ENCODE measurements at regions not wholly inside any gene's neighbourhood (a gene's known extent, or its start where the extent isn't known, plus 50 kb on each side); places are given as distances from the start of the nearest gene placed in this dataset.

DNA sequence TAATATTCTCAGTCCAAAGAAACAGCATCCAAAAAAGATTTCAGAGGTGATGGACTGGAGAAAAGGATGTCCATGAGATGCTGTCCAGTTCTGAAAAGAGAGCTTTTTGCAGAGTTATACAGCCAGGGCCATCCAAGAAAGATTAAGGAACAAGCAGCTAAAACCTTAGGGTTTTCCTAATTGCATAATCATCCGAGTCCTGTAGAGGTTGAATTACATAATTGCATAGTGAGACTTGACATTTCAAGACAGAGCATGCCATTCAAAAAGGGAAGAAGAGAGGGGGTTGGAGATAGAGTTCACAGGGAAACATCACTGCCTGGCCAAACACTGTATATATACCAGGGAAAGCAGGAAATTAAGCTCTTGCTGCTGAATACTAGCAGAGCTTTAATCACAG is 1729.2 kb upstream of the WWC1 start:
- Mint-ChIP-seq H3K27me3 (no peaks in the 10 kb centered on the region), H3K4me1 (no peaks in the 10 kb centered on the region), H3K27ac (ENCODE audit: low read depth) (no peak overlapping the region), H3K9me3 (peaks cover 14% of the 10 kb centered on the region), H3K36me3 (ENCODE audit: insufficient read depth) (no peaks in the 10 kb centered on the region), H3K4me3 (no peak overlapping the region)
- DNase-seq (ENCODE audit: low spot score in 2 of 2), result no peak
- ATAC-seq (replicated peaks; ENCODE audit: extremely low read depth, poor library complexity, severe bottlenecking), result no peak

DNA sequence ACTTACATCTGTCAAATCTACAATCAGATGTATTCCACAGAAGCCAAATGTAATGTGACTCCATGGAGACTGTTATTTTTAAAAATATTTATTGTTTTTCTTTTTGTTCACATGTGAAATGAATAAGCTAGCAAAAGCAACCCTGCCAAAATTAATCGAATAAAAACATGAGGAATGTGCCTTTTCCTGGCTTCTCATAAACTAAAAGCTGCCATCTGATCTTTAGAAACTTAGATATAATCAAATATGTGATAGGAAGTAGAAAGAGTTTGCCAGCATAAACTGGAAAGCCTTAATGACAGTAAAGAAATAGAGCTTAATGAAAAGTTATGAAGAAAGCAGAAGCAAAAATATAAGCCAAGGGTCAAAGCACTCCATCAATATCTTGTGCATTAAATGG is 1724.7 kb upstream of the WWC1 start:
- DNase-seq (ENCODE audit: low spot score in 2 of 2) (no peak), ATAC-seq (replicated peaks; ENCODE audit: extremely low read depth, poor library complexity, severe bottlenecking) (no peak)
- no peaks in the 10 kb centered on the region for H3K4me1 Mint-ChIP-seq
- no peaks in the 10 kb centered on the region for H3K27me3 Mint-ChIP-seq
- H3K9me3 Mint-ChIP-seq, result peaks cover 7% of the 10 kb centered on the region
- H3K27ac Mint-ChIP-seq (ENCODE audit: low read depth), result no peak overlapping the region
- no peak overlapping the region for H3K4me3 Mint-ChIP-seq
- no peaks in the 10 kb centered on the region for H3K36me3 Mint-ChIP-seq (ENCODE audit: insufficient read depth)

DNA sequence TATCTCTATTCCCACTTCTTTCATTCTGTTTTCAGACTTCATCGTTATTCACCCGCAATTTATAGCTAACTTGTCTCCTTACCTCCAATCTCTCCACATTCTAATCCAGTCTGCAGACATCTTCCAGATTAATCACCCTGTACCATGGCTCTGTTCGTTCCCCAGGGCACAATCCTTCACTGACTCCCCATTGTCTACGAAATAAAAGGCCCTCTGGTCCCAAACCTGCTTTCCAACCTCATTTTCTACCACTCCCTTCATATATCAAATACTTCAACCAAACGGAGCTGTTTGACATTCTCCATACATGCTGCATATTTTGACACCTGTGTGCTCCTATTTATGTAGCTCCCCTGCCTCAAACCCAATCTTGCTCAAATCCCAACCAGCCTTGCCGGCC is 1720.6 kb upstream of the WWC1 start:
- no peaks in the 10 kb centered on the region for H3K4me1 Mint-ChIP-seq

DNA sequence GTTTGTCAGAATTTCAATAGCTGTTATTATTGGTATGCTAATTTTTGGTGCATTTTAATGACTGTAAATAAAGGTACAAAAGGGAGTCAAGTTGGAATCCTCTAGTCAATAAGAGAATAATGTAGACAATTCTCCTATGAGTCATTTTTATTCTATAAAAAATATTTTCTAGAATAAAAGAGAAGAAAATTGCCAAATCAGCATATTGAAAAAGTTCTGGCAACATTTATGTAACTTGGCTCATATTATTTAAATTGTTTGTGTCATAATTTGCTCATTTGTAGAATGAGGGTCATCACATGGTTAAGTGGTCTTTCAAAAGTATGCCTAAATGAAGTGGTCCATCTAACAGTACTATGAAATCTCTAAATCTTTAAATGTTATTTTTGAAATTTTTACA is 1719.8 kb upstream of the WWC1 start:
- H3K4me3 Mint-ChIP-seq, result no peak overlapping the region
- H3K4me1 Mint-ChIP-seq, result no peaks in the 10 kb centered on the region
- no peak for DNase-seq (ENCODE audit: low spot score in 2 of 2)
- H3K27ac Mint-ChIP-seq (ENCODE audit: low read depth), result no peak overlapping the region
- ATAC-seq (replicated peaks; ENCODE audit: extremely low read depth, poor library complexity, severe bottlenecking), result no peak
- H3K27me3 Mint-ChIP-seq, result no peaks in the 10 kb centered on the region
- no peaks in the 10 kb centered on the region for H3K36me3 Mint-ChIP-seq (ENCODE audit: insufficient read depth)
- peaks cover 14% of the 10 kb centered on the region for H3K9me3 Mint-ChIP-seq

More for the DNA sequence above, 1720.6 kb upstream of the WWC1 start:
- DNase-seq (ENCODE audit: low spot score in 2 of 2) (no peak), ATAC-seq (replicated peaks; ENCODE audit: extremely low read depth, poor library complexity, severe bottlenecking) (no peak)
- peaks cover 14% of the 10 kb centered on the region for H3K9me3 Mint-ChIP-seq
- H3K27ac Mint-ChIP-seq (ENCODE audit: low read depth), result no peak overlapping the region
- H3K27me3 Mint-ChIP-seq, result no peaks in the 10 kb centered on the region
- H3K36me3 Mint-ChIP-seq (ENCODE audit: insufficient read depth), result no peaks in the 10 kb centered on the region
- no peak overlapping the region for H3K4me3 Mint-ChIP-seq

DNA sequence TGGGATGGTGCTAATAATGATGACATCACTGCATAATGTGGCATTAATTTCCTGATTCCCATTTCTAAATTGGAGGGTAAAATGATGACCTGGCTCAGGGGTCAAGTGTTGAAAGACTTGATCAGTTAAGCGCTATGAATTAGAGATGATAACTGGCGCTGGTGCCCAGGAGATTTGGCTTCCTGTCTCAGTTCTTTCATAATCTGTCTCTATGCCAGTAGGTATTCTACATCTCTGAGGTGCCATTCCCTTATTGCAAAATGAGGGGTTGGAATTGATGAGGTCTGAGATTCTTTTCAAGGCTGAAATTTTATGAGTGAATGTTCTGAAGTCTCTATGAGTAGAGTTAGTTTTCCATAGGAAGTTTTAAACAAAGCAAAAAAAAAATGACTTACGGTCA is 1715.1 kb upstream of the WWC1 start:
- ATAC-seq (replicated peaks; ENCODE audit: extremely low read depth, poor library complexity, severe bottlenecking) (no peak), DNase-seq (ENCODE audit: low spot score in 2 of 2) (no peak)
- no peak overlapping the region for H3K4me3 Mint-ChIP-seq
- H3K4me1 Mint-ChIP-seq, result no peaks in the 10 kb centered on the region
- no peaks in the 10 kb centered on the region for H3K36me3 Mint-ChIP-seq (ENCODE audit: insufficient read depth)
- H3K27me3 Mint-ChIP-seq, result no peaks in the 10 kb centered on the region
- peaks cover 14% of the 10 kb centered on the region for H3K9me3 Mint-ChIP-seq
- no peak overlapping the region for H3K27ac Mint-ChIP-seq (ENCODE audit: low read depth)

DNA sequence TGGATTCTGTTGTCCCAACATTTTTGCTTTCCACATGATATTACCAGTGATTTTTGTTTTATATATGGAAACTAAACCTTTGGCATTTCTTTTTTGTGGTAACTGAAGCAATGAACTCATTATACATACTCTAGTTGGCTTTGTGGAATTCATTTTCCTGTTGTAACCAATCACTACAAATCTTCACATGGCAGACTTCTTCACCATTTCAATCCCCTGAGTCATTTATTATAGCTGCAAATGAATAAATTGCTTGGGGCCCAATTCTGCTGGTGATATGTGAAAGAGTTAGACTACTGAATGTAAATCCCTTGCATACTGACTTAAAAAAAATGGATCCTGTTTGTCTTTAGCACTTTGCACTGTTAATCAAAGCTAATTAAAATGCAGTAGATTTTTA is 1709.6 kb upstream of the WWC1 start:
- H3K9me3 Mint-ChIP-seq, result peaks cover 22% of the 10 kb centered on the region
- ATAC-seq (replicated peaks; ENCODE audit: extremely low read depth, poor library complexity, severe bottlenecking), result no peak
- H3K4me1 Mint-ChIP-seq, result no peaks in the 10 kb centered on the region
- DNase-seq (ENCODE audit: low spot score in 2 of 2), result no peak
- no peak overlapping the region for H3K27ac Mint-ChIP-seq (ENCODE audit: low read depth)
- H3K4me3 Mint-ChIP-seq, result no peak overlapping the region
- H3K36me3 Mint-ChIP-seq (ENCODE audit: insufficient read depth), result no peaks in the 10 kb centered on the region
- H3K27me3 Mint-ChIP-seq, result no peaks in the 10 kb centered on the region

DNA sequence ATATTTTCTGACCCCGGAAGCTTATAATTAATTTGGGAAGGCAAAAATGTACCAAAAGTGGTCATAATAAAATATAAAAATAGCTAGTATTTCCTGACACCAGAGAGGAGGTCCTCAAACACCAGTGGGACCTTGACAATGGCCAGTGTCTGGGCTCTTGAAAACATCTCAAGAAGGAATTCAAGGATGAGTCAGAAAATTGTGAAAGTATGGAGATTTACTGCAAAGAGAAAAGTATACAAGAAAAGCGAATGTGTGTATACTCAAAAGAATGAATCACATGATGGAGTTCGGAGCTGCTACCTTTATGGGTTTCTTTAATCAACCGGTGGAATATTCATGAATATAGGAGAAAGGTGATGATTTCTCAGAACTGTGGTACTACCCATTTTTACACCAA is 1709.0 kb upstream of the WWC1 start:
- Mint-ChIP-seq H3K27me3 (no peaks in the 10 kb centered on the region), H3K4me1 (no peaks in the 10 kb centered on the region), H3K9me3 (peaks cover 23% of the 10 kb centered on the region), H3K36me3 (ENCODE audit: insufficient read depth) (no peaks in the 10 kb centered on the region), H3K4me3 (no peak overlapping the region), H3K27ac (ENCODE audit: low read depth) (no peak overlapping the region)
- no peak for DNase-seq (ENCODE audit: low spot score in 2 of 2)
- no peak for ATAC-seq (replicated peaks; ENCODE audit: extremely low read depth, poor library complexity, severe bottlenecking)

DNA sequence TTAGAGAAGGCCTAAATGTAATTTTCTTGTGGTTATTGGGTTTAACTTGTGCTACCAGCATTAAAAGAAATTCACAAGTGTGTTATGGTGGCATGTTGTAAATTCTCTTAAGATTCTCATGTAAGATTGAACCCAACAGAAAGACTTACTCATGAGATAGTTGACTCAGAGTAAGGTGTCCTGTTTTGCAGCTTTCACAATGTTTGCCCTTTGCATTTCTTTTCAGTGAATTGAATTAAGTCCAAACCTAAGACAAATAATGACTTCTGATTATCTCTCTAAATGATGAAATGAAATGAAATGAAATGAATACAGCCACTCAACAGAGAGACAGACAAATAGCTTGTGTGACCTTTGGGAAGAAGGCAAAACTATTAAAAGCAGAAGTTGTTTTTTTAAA is 1696.9 kb upstream of the WWC1 start:
- no peak overlapping the region for H3K4me3 Mint-ChIP-seq
- no peak overlapping the region for H3K27ac Mint-ChIP-seq (ENCODE audit: low read depth)
- no peaks in the 10 kb centered on the region for H3K36me3 Mint-ChIP-seq (ENCODE audit: insufficient read depth)
- no peaks in the 10 kb centered on the region for H3K27me3 Mint-ChIP-seq
- H3K9me3 Mint-ChIP-seq, result peaks cover 17% of the 10 kb centered on the region
- H3K4me1 Mint-ChIP-seq, result no peaks in the 10 kb centered on the region
- DNase-seq (ENCODE audit: low spot score in 2 of 2) (no peak), ATAC-seq (replicated peaks; ENCODE audit: extremely low read depth, poor library complexity, severe bottlenecking) (no peak)

DNA sequence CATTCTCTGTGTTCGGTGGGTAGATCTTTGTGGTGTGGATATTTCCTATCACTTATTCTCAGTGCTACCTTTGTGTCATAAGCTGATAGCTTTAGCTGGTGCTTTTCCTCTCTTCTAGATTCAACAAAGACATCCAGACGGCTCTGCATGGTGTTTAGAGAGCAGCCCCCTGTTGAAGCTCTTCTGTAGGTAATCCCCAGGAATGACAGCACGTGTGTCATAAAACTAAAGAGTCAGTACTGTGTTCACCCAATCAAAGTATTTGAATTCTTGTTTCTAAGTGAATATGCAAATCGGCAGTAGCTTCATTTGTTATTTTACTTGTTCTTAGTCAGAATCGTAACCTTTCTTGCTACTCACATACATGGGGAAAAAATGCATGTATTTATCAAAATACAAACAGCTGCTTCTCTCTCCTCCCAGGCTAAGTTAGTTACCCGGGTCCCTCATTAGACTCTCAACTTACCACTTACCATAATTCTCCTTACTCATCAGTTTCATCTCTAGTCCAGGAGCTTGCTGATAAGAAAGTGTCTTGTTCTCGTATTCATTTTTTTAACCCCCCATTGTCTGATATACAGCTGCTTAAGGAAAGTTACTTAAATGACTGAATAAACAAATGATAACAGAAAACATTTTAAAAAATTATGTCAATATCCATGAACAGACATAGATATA is 1696.0 kb upstream of the WWC1 start:
- Mint-ChIP-seq H3K27me3 (no peaks in the 10 kb centered on the region), H3K4me1 (no peaks in the 10 kb centered on the region), H3K4me3 (no peak overlapping the region), H3K36me3 (ENCODE audit: insufficient read depth) (no peaks in the 10 kb centered on the region), H3K9me3 (peaks cover 16% of the 10 kb centered on the region), H3K27ac (ENCODE audit: low read depth) (no peak overlapping the region)
- ATAC-seq (replicated peaks; ENCODE audit: extremely low read depth, poor library complexity, severe bottlenecking) (no peak), DNase-seq (ENCODE audit: low spot score in 2 of 2) (no peak)

DNA sequence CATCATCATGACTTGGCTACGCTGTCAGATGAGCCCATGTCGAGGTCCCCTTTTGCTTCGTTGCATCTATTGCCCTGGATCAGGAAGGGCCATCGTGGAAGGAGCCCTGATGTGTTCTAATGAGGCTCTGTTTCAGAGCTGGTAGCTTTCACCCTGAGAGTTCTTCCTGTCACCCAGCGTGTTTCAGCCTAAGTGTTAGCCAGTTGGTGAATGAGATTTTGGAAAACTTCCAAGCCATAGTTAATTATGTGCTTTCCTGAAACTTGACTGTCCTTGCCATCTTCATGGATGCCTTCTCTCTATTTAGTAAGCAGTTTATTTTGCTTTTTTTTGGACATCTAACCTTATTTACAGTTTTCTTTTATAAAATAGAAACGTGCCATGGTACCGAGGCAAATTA is 1695.4 kb upstream of the WWC1 start:
- DNase-seq (ENCODE audit: low spot score in 2 of 2), result no peak
- Mint-ChIP-seq H3K27ac (ENCODE audit: low read depth) (no peak overlapping the region), H3K4me1 (no peaks in the 10 kb centered on the region), H3K9me3 (peaks cover 13% of the 10 kb centered on the region), H3K27me3 (no peaks in the 10 kb centered on the region), H3K36me3 (ENCODE audit: insufficient read depth) (no peaks in the 10 kb centered on the region), H3K4me3 (no peak overlapping the region)
- no peak for ATAC-seq (replicated peaks; ENCODE audit: extremely low read depth, poor library complexity, severe bottlenecking)

DNA sequence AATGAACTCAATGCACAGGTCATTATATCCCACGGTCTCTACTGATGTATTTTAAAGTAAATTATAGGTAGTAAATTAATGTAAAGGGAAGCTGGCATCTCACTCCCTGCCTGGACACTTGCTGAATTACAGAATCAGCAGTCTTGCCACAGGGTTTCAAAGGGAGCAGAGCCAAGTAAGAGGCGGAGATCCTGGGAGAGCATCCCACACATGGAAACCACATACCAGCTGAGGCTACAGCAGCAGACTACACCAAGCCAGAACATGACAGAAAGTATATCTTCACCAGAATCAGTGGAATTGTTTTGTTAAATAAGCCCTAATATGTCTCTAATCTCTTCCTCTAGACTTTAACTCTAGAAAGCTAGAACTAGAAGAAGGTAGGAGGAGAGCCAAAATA is 1689.2 kb upstream of the WWC1 start:
- Mint-ChIP-seq H3K27me3 (no peaks in the 10 kb centered on the region), H3K27ac (ENCODE audit: low read depth) (no peak overlapping the region), H3K36me3 (ENCODE audit: insufficient read depth) (no peaks in the 10 kb centered on the region), H3K4me1 (no peaks in the 10 kb centered on the region), H3K4me3 (no peak overlapping the region), H3K9me3 (peaks cover 32% of the 10 kb centered on the region)
- DNase-seq (ENCODE audit: low spot score in 2 of 2) (no peak), ATAC-seq (replicated peaks; ENCODE audit: extremely low read depth, poor library complexity, severe bottlenecking) (no peak)

DNA sequence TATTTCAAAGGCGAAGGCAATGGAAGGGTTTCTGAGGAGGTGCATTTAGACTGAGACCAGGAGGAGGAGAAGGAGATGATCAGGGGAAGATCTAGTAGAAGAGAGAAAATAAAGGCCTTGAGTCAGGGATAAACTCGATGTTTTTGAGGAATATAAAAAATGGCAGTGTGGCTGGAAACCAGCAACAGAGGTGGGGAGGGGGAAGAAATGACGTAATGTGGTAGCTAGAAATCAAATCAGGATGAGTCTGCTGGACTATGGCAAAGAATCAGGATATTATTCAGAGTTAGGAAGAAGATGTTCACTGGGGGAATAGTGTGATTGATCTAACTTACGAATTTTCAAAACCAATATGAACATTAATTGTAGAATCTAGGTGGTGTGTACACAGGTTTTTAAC is 1673.9 kb upstream of the WWC1 start:
- no peaks in the 10 kb centered on the region for H3K27me3 Mint-ChIP-seq
- DNase-seq (ENCODE audit: low spot score in 2 of 2) (no peak), ATAC-seq (replicated peaks; ENCODE audit: extremely low read depth, poor library complexity, severe bottlenecking) (no peak)
- H3K27ac Mint-ChIP-seq (ENCODE audit: low read depth), result no peak overlapping the region
- H3K4me1 Mint-ChIP-seq, result no peaks in the 10 kb centered on the region
- no peak overlapping the region for H3K4me3 Mint-ChIP-seq
- H3K9me3 Mint-ChIP-seq, result peaks cover 25% of the 10 kb centered on the region
- no peaks in the 10 kb centered on the region for H3K36me3 Mint-ChIP-seq (ENCODE audit: insufficient read depth)

DNA sequence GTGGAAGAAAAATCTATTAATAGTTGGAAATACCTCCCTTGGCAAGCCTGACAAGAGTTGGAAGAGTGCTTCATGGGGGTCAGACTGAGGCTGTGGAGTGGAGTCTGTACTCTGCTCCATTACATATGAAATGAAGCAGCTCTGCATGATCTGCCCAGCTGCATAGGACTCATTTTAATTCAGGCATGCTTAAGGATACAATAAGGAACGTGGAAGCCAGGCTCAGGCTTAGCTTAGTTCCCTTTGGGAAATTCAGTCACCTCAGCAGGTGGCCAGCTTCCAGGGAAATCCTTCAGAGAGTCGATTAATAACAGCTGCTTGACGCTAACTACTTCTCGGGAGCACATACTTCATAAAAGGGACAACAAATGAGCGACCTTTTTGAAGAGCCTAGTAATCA is 1672.9 kb upstream of the WWC1 start:
- no peak overlapping the region for H3K27ac Mint-ChIP-seq (ENCODE audit: low read depth)
- DNase-seq (ENCODE audit: low spot score in 2 of 2) (no peak), ATAC-seq (replicated peaks; ENCODE audit: extremely low read depth, poor library complexity, severe bottlenecking) (no peak)
- H3K9me3 Mint-ChIP-seq, result peaks cover 29% of the 10 kb centered on the region
- no peaks in the 10 kb centered on the region for H3K4me1 Mint-ChIP-seq
- H3K27me3 Mint-ChIP-seq, result no peaks in the 10 kb centered on the region
- no peaks in the 10 kb centered on the region for H3K36me3 Mint-ChIP-seq (ENCODE audit: insufficient read depth)
- H3K4me3 Mint-ChIP-seq, result no peak overlapping the region

DNA sequence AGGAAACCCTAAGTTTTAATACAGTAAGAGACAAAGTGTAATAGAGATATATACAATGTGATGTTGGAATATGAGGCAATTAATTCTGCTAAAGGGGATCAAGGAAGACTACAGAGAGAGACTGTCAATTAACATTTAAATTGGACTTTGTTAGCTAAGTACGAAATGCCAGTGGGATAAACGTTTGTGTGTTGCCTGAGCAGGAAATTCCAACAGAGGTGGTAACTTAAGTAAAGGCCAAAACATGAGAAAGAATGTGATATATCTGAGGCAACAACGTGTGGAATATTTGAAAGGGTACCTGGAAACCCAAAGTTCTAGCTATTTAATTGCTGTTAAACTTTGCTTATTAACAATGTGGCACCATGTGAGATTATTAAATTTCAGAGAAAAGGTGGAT is 1666.9 kb upstream of the WWC1 start:
- no peaks in the 10 kb centered on the region for H3K36me3 Mint-ChIP-seq (ENCODE audit: insufficient read depth)
- no peak overlapping the region for H3K27ac Mint-ChIP-seq (ENCODE audit: low read depth)
- H3K27me3 Mint-ChIP-seq, result no peaks in the 10 kb centered on the region
- no peaks in the 10 kb centered on the region for H3K4me1 Mint-ChIP-seq
- H3K9me3 Mint-ChIP-seq, result peaks cover 13% of the 10 kb centered on the region
- ATAC-seq (replicated peaks; ENCODE audit: extremely low read depth, poor library complexity, severe bottlenecking) (no peak), DNase-seq (ENCODE audit: low spot score in 2 of 2) (no peak)
- H3K4me3 Mint-ChIP-seq, result no peak overlapping the region
